DOHH2 (cell line): ENCODE measurements at regions not wholly inside any gene's neighbourhood (a gene's known extent, or its start where the extent isn't known, plus 50 kb on each side); places are given as distances from the start of the nearest gene placed in this dataset.

ENCODE experiments used
- CTCF ChIP-seq: fragments of 200-600 bp; sonication (generic); IDR thresholded peaks from one replicate; pipeline ENCODE4 v1.5.1; 2014; ENCODE audit warnings: antibody characterized with exemption, mild to moderate bottlenecking, low read depth, low read length; ENCODE audit not compliant: poor library complexity, severe bottlenecking
- EZH2phosphoT487 ChIP-seq: fragments of 200-600 bp; sonication (generic); IDR thresholded peaks from 2 replicates; pipeline ENCODE4 v1.6.1; 2017; ENCODE audit warnings: borderline replicate concordance, mild to moderate bottlenecking, antibody characterized with exemption, low read length, moderate library complexity, mixed read lengths

- TF ChIP-seq CTCF (no peak), EZH2phosphoT487 (no peak)
Observed at GRCh38 chr14:98903371-98903770, 368.6 kb downstream of the BCL11B start.
